ENCODE measurements at regions not wholly inside any gene's neighbourhood (a gene's known extent, or its start where the extent isn't known, plus 50 kb on each side); places are given as distances from the start of the nearest gene placed in this dataset.

DNA sequence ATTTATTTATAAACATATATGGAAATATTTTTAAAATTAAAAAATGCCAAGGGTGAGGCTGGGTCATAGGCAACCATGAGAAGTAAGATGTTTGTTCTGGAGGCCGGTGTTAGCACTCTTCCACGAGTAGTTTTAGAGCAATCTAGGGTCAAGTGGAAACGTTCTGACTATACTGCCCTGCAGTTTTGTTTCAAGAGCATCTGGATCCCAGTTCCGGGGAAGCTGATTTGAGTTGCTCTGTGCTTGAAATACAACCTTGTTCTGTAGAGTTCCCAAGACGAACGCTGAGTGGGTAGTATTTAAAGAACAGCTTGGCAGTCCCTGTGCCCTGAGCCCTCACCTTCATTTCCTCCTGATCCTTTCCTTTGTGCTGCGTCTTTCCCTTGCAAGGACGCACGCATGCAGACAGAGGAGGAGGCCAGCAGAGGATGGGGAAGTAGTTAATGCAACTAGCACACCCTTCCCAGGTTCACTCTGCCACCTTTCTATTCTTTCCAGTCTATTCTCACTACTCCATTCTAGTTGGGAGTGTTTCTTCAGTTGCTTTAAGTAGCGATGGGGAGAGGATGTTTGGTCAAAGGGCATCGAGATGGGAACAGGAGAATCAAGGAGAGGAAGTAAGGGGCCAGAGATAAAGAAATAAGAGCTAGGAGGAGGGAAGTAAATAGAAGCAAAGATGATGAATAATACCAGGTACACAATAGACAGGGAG lies 68.3 kb upstream of the ZSWIM6 start:
- no peak for DNase-seq (ENCODE audit: low read depth in 3 of 3)

DNA sequence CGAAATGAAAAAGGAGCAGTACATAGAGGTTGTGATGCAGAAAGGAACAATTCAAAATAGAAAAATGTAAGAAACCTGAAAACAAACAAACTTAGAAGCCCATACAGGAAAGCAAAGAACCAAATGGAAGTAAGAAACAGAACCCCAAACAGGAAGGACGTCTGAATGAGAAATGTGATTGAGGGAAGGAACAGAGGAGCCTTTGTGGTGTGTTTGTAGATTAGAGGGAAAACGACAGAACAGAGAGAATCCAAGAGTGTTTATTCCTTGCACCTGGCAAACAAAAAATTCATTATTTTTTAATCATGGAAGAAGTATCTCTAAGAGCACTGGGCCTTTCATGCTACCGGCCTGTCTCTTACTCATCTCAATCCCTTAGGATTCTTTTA lies 67.8 kb upstream of the ZSWIM6 start:
- DNase-seq (ENCODE audit: low read depth in 3 of 3), result no peak

DNA sequence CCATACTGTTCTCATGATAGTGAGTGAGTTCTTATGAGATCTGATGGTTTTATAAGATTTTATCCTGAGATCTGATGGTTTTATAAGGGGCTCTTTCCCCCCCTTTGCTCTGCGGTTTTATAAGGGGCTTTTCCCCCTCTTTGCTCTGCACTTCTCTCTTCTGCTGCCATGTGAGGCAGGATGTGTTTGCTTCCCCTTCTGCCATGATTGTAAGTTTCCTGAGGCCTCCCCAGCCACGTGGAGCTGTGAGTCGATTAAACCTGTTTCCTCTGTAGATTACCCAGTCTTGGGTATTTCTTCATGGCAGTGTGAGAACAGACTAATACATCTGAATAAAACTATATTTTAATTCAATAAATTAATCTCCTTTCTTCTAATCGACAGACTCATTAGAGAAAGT lies 64.9 kb upstream of the ZSWIM6 start:
- no peak for DNase-seq (ENCODE audit: low read depth in 3 of 3)

DNA sequence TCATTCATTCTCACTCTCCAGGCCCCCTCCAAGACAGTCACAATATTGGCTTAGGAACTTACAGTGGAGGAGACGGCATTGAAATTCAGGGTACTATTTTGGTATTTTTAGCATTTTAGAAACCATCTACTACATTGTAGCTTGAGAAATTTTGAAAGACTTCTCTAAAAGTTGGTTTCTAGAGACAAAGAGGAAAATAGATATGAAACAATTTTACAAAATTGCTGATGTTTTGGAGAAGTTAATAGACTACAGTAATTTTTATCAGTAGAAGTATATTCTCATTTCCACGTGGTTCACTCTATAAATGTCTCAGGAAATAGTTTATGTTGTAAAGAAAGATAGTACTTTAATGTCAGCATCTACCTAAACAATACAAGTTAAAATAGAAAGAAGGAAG lies 63.2 kb upstream of the ZSWIM6 start:
- DNase-seq (ENCODE audit: low read depth in 3 of 3), result no peak

DNA sequence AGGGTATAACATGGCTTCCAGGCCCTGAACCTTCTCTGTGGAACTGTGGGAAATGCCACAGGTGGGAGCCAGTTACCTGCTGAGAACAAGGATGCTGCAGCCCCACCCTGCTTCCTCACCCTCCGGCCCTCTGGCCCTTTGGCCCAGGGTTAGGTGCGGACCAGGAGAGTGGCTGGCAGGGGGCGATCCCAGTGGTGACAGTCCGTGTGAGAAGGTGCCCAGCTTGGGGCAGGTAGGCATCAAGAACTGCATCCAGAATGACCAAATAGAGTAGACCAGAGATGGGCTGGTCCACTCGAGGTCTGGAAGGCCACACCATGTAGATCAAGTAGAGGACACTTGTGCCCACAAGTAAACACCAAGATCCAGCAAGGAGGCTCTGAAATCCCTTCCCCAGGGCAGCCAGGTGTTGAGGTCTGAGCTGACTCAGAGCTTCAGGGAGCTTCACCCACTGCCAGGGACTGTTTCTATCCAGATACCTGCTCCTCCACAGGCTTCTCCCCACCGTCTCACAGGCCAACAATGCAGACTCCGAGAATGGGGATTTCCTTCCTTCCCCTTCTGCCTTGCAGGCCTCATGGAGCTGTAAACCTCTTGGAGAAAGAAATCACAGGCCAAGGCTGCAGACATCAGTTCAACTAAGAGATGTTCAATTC lies 61.4 kb upstream of the ZSWIM6 start:
- no peak for DNase-seq (ENCODE audit: low read depth in 3 of 3)

DNA sequence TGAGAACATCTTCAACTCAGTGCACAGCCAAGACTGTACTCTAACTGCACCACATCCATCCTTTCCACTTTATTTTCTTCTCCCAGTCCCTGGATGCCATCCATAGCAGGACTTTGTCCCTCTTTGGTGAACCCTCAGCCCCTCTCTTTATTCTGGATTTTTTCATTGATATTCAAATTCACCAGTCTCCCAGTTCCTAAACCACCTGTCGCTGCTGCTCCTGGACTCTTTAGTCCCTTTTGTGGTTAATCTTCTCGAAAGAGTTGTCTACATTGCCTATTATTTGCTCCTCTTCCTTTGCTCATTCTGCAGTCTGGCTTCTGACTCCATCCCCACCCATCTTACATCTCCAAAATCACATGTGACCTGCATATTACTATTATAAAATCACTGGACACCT lies 59.4 kb upstream of the ZSWIM6 start:
- no peak for DNase-seq (ENCODE audit: low read depth in 3 of 3)

DNA sequence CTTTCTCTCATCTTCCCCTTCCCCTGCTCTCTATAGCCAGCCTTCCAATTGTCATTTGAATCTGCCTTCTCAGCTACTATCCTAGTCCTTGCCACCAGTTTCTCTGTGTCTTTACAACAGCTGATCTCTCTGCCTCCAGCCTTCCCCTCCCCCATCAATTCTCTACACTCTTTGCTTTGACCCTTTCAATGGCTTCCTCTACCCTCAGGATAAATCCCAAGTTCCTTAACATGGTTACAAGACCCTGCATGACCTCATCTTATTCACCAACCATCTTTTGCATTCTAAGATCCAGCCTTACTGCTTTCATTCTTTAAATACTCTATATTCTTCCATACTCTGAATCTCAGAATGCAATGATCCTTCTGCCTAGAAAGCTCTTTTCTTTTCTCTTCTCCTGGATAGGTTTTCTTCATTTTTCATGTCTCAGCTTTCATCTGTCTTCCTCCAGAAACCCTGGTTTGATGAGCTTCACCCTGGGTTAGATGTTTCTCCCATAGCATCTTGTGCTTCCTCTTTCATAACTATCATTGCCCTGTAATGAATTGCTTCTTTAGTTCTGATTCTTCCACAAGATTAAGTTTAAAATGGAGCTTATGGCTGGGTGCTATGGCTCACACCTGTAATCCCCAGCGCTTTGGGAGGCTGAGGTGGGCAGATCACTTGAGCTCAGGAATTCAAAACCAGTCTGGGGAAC lies 58.6 kb upstream of the ZSWIM6 start:
- DNase-seq (ENCODE audit: low read depth in 3 of 3), result no peak

DNA sequence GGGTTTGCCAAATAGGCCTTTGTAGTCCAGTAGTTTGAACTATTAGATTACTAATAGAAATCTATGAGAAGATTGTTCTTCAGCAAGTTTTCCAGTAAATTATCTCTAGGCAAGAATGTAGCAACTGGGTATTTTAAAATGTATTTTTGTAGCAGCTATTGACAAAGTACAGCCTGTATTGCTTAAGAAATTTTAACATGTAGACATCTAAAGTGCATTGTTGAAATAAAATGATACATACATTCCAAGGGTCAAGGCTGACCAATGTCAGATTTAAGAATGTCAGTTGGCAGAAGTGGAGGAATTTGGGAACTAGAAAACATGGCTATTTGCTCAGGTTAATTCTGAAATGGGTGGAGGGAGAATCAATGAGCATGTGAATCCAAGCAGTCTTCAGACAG lies 57.5 kb upstream of the ZSWIM6 start:
- DNase-seq (ENCODE audit: low read depth in 3 of 3), result no peak

DNA sequence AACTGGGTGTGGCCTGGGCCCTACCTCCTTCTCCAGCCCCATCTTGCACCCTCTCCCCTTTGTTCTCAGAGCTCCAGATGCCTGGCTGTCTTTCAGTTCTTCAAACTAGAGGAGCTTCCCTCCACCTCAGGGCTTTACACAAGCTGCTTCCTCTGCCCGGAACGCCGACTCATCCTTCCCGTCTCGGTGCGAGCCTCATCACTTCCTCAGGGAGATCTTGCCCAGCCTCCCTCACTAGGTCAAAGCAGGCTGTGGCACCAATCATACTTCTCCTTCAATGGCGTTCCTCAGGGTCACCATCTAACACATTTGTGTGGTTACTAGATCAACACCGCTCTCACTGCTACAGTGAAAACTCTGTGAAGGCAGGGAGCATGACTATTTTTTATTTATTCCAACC lies 56.2 kb upstream of the ZSWIM6 start:
- peak in 1 of 3 experiments; percentile 33 for DNase-seq (ENCODE audit: low read depth in 3 of 3)

DNA sequence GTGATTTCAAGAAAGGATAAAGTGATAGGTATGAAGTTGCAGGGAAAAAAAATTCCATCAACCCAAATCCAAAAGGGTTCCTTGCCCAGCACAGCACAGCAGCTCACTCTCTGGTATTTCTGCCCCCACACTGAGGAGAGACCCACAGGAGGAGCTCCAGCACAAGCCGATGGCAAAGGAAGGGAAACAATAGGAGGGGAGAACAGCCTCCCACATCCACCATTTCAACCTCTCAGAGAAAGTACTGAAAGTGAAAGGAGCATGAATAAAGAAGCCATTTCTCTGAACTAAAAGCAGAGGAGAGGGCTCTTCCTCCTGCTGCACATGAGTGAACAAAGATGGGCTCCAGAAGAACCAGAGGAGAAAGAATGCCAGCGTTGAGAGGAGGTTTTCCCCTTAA lies 54.9 kb upstream of the ZSWIM6 start:
- peak in 1 of 3 experiments; percentile 14 for DNase-seq (ENCODE audit: low read depth in 3 of 3)

DNA sequence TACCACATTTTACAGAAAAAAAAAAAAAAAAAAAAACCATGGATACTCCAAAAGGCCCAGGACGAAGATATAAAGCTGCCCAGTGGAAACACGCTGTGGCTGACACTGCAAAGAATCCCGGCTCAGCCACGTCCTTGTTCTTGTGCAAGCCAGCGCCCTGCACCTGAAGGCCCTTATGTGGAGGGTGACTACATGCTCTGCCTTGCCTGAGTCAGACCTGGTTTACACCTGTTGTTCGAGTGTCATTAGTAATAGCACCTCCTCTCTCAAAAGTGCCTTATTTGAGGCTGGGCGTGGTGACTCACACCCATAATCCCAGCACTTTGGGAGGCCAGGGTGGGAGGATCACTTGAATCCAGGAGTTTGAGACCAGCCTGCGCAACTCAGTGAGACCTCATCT lies 54.3 kb upstream of the ZSWIM6 start:
- DNase-seq (ENCODE audit: low read depth in 3 of 3), result no peak

DNA sequence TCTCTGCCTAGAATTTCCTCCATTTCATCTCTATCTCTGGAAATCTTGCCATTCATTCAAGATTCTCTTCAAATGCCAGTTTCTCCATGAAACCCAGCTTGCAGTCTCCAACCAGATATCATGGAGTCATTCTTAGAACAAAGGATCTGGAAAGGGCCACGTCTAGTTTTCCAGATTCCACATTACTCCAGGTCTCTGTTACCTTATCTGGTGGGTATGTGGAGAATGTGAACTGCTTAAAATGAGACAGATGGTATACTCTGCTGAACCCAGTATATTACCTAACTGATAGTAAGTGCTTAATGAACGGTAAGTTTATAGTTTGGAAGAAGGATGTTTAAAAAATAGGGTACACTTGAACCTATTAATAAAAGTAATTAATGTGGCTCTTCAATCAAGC lies 52.3 kb upstream of the ZSWIM6 start:
- no peak for DNase-seq (ENCODE audit: low read depth in 3 of 3)

DNA sequence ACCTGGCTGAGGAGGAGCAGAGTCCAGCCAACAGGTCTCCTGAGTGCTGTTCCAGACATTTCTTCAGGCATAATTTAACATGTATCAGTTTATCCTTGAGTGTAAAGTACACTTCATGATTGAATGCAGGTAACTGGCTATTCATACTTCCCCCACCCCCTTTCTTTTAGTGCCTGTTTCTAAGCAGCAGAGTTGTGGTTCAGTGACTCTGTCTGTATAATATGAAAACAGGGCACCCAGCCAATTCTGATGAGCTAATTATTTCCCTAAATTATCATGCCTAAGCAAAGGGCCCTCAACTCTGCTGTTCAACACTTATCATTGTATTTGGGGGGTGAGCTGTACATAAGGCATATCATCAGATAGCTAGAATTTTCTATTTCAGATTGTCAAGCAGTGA lies 51.9 kb upstream of the ZSWIM6 start:
- DNase-seq (ENCODE audit: low read depth in 3 of 3), result no peak

DNA sequence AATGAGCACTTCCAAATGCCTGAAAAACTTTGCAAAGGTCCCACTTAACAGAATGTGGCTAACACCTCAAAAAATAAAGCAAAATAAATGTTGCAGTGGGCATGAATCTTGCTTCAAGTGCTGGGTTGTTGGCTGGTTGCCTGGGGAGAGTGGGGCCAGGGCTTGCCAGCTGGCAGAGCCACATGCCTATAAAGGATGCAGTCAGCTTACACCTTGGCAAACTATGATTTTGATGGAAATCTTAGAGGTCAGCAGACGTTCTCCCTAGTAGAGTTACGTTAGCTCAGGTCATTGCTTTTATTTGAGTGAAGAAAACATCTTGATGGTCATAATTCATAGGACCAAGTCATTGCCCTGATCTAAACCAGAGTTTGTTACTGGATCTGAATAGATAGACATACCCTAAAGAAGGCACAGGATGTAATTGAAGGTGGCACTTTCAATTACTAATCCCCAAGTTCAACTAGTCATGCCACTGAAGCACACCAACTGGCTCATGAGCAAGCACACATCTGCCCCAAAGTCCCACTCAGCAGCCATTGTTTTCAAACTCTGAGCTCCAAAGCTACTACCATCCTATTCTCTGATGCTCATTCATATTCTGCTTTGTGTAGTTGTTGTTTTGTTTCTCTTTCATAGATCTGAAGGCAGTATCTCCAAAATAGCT lies 51.2 kb upstream of the ZSWIM6 start:
- DNase-seq (ENCODE audit: low read depth in 3 of 3), result no peak

DNA sequence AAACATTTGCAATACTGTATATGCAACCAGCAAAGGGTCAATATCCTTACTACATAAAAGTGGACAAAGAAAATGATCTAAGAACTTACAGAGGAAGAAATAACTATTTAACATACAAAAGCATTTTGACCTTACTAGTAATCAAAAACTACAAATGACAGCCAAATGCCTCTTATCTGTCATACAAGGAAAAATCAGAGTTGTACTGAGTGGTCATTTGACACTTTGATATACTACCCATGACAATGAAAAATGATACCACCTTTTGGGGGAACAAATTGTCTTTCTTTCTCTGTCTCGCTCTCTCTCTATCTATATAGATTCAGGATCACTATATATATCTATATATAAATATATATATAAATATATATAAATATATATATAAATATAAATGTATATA lies 50.4 kb upstream of the ZSWIM6 start:
- DNase-seq (ENCODE audit: low read depth in 3 of 3), result no peak

Data from stimulated activated CD4-positive, alpha-beta T cell treated with anti-CD3 and anti-CD28 coated beads, TNF-alpha, amount 100 ng/mL, for 24 hours (primary cell).